ENCODE measurements at regions not wholly inside any gene's neighbourhood (a gene's known extent, or its start where the extent isn't known, plus 50 kb on each side); places are given as distances from the start of the nearest gene placed in this dataset.
"Not testable (repeated sequence)": the region's sequence is repeated elsewhere in the genome, so short reads cannot be mapped to it uniquely, and the experiment has no call there.

DNA sequence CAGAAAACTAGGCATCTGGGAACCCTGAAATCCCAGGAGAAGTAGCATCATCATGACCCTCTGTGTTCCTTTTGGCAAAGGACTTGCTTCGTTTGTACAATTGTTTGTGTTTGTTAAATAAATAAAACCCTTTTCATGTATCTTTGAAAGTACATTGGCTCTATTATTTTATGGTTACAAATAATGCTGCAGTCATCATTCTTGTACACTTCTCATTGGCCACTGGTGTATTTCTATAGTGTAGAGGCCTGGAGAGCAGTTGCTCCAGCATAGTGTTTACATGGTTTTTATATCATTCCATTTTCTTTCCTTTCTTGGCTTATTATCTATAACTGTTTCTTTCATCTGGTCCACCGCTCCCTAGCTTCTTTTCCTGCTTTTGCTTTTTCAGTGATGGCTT is 253.3 kb downstream of the FAM72C start:
- TF ChIP-seq EZH2 (IDR thresholded peaks at IDR 0.05; ENCODE audit: insufficient read depth, poor library complexity, severe bottlenecking) (no peak), EZH2phosphoT487 (IDR thresholded peaks at IDR 0.05; ENCODE audit: insufficient read depth, low read depth) (no peak)

DNA sequence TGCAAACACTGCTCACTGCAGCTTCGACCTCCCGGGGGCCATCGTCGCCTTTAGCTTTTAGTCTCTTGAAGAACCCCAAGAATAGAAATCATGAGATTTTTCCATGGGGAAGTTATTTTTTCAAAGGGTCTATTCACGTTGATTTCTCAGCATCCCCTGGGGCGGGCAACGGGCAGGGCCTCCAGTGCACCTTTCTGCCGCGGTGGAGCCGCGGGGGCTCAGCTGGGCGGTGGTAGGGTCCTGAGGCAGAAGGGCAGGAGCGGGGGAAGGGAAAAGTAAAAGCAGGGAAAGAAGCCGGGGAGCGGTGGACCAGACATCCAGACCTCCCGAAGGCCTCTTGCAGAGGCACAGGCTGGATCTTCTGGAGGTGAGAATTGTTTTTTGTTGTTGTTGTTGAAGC is 253.8 kb downstream of the FAM72C start:
- H3K4me2 ChIP-seq (ENCODE audit: unreplicated experiment): no peak overlapping the region
- no peak for DNase-seq
- H4K20me1 ChIP-seq (ENCODE audit: insufficient read depth): no peaks in the 10 kb centered on the region
- 7 to 27% methylated on average over 7 to 16 of the region's 16 CpGs for WGBS, 2 experiments (ENCODE audit: low coverage in 1 of 2, low lambda C conversion rate in 2 of 2, missing lambda C conversion rate in 2 of 2)
- in situ Hi-C loops (cut with MboI): no loop called here
- H3K79me2 ChIP-seq (ENCODE audit: insufficient read depth): no peaks in the 10 kb centered on the region
- H3K36me3 ChIP-seq (ENCODE audit: low read depth): no peaks in the 10 kb centered on the region
- H3K4me3 ChIP-seq: no peak overlapping the region
- H2AFZ ChIP-seq: no peak overlapping the region
- TF ChIP-seq EZH2phosphoT487 (IDR thresholded peaks at IDR 0.05; ENCODE audit: insufficient read depth, low read depth) (no peak), EZH2 (IDR thresholded peaks at IDR 0.05; ENCODE audit: insufficient read depth, poor library complexity, severe bottlenecking) (no peak)
- H3K27me3 ChIP-seq (replicated peaks; ENCODE audit: insufficient read depth): no peaks in the 10 kb centered on the region
- no peaks in the 10 kb centered on the region for H3K9me3 ChIP-seq (ENCODE audit: low read depth)
- no peaks in the 10 kb centered on the region for H3K4me1 ChIP-seq (ENCODE audit: insufficient read depth)
- H3K9me2 ChIP-seq (ENCODE audit: insufficient read depth): no peaks in the 10 kb centered on the region
- no peaks in the 10 kb centered on the region for H3F3A ChIP-seq (ENCODE audit: insufficient read depth)
- H3K9ac ChIP-seq: no peak overlapping the region
- H3K27ac ChIP-seq: no peak overlapping the region

More for the DNA sequence above, 253.3 kb downstream of the FAM72C start:
- no peaks in the 10 kb centered on the region for H3K27me3 ChIP-seq (replicated peaks; ENCODE audit: insufficient read depth)
- no peaks in the 10 kb centered on the region for H4K20me1 ChIP-seq (ENCODE audit: insufficient read depth)
- H3K27ac ChIP-seq: no peak overlapping the region
- no peaks in the 10 kb centered on the region for H3K36me3 ChIP-seq (ENCODE audit: low read depth)
- H3K9me3 ChIP-seq (ENCODE audit: low read depth): no peaks in the 10 kb centered on the region
- no peak overlapping the region for H3K4me3 ChIP-seq
- no peaks in the 10 kb centered on the region for H3K9me2 ChIP-seq (ENCODE audit: insufficient read depth)
- no peaks in the 10 kb centered on the region for H3K4me1 ChIP-seq (ENCODE audit: insufficient read depth)
- no peaks in the 10 kb centered on the region for H3F3A ChIP-seq (ENCODE audit: insufficient read depth)
- no peak overlapping the region for H3K9ac ChIP-seq
- no peak overlapping the region for H3K4me2 ChIP-seq (ENCODE audit: unreplicated experiment)
- H2AFZ ChIP-seq: no peak overlapping the region
- 42 to 57% methylated on average over 2 of the region's 2 CpGs for WGBS, 2 experiments (ENCODE audit: low coverage in 1 of 2, low lambda C conversion rate in 2 of 2, missing lambda C conversion rate in 2 of 2)
- no peaks in the 10 kb centered on the region for H3K79me2 ChIP-seq (ENCODE audit: insufficient read depth)
- DNase-seq: no peak
- in situ Hi-C loops (cut with MboI): no loop called here

DNA sequence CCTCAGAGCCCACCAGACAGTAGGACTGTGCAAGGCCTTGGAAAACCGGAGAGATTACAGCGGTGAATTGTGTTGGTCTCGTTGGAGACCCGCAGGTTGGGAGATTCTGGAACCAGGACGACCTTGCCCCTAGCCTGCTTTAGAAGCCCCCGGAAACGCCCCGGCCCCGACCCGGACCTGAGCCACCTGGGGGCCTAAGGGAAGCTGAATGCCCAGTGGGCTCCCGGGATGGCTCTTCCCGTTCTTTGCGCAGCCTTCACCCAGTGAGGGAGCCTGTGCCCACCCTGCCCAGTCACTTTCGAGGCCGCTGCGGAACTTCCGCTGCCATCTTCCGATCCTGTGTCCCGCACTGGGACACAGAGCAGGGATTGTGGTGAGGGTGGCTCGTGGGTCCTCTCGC is 254.4 kb downstream of the FAM72C start:
- in situ Hi-C loops (cut with MboI): no loop called here
- no peaks in the 10 kb centered on the region for H4K20me1 ChIP-seq (ENCODE audit: insufficient read depth)
- no peak overlapping the region for H3K27ac ChIP-seq
- TF ChIP-seq EZH2phosphoT487 (IDR thresholded peaks at IDR 0.05; ENCODE audit: insufficient read depth, low read depth): no peak
- TF ChIP-seq EZH2 (IDR thresholded peaks at IDR 0.05; ENCODE audit: insufficient read depth, poor library complexity, severe bottlenecking): no peak
- no peaks in the 10 kb centered on the region for H3K79me2 ChIP-seq (ENCODE audit: insufficient read depth)
- no peak for DNase-seq
- H3K4me3 ChIP-seq: no peak overlapping the region
- H3K36me3 ChIP-seq (ENCODE audit: low read depth): no peaks in the 10 kb centered on the region
- no peaks in the 10 kb centered on the region for H3K4me1 ChIP-seq (ENCODE audit: insufficient read depth)
- no peak overlapping the region for H2AFZ ChIP-seq
- no peaks in the 10 kb centered on the region for H3K27me3 ChIP-seq (replicated peaks; ENCODE audit: insufficient read depth)
- WGBS, 2 experiments (ENCODE audit: low coverage in 1 of 2, low lambda C conversion rate in 2 of 2, missing lambda C conversion rate in 2 of 2): 22 to 23% methylated on average over 11 to 17 of the region's 21 CpGs
- H3F3A ChIP-seq (ENCODE audit: insufficient read depth): no peaks in the 10 kb centered on the region
- H3K9me3 ChIP-seq (ENCODE audit: low read depth): no peaks in the 10 kb centered on the region
- no peaks in the 10 kb centered on the region for H3K9me2 ChIP-seq (ENCODE audit: insufficient read depth)
- no peak overlapping the region for H3K9ac ChIP-seq
- H3K4me2 ChIP-seq (ENCODE audit: unreplicated experiment): no peak overlapping the region

DNA sequence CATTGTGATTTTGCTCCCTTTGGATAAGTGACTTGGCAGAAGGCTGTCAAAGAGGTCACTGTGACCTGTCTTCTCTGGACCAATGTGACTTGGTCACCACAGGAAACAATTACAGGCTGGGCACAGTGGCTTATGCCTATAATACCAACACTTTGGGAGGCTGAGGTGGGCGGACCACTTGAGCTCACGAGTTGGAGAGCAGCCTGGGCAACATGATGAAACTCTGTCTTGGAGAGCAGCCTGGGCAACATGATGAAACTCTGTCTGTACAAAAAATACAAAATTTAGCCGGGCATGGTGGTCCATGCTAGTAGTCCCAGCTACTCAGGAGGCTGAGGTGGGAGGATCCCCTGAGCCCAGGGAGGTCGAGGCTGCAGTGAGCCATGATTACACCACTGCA is 256.9 kb downstream of the FAM72C start:
- H3K27me3 ChIP-seq (replicated peaks; ENCODE audit: insufficient read depth); H3K9me2 ChIP-seq (ENCODE audit: insufficient read depth); H3K79me2 ChIP-seq (ENCODE audit: insufficient read depth); H3K4me2 ChIP-seq (ENCODE audit: unreplicated experiment); H3K4me3 ChIP-seq; DNase-seq; H3K36me3 ChIP-seq (ENCODE audit: low read depth); H3K9ac ChIP-seq; H4K20me1 ChIP-seq (ENCODE audit: insufficient read depth); H2AFZ ChIP-seq; H3K4me1 ChIP-seq (ENCODE audit: insufficient read depth); H3K27ac ChIP-seq; H3F3A ChIP-seq (ENCODE audit: insufficient read depth); H3K9me3 ChIP-seq (ENCODE audit: low read depth); in situ Hi-C loops (cut with MboI): not testable (repeated sequence)
- 42 to 72% methylated on average over 3 to 4 of the region's 4 CpGs for WGBS, 2 experiments (ENCODE audit: low coverage in 1 of 2, low lambda C conversion rate in 2 of 2, missing lambda C conversion rate in 2 of 2)

DNA sequence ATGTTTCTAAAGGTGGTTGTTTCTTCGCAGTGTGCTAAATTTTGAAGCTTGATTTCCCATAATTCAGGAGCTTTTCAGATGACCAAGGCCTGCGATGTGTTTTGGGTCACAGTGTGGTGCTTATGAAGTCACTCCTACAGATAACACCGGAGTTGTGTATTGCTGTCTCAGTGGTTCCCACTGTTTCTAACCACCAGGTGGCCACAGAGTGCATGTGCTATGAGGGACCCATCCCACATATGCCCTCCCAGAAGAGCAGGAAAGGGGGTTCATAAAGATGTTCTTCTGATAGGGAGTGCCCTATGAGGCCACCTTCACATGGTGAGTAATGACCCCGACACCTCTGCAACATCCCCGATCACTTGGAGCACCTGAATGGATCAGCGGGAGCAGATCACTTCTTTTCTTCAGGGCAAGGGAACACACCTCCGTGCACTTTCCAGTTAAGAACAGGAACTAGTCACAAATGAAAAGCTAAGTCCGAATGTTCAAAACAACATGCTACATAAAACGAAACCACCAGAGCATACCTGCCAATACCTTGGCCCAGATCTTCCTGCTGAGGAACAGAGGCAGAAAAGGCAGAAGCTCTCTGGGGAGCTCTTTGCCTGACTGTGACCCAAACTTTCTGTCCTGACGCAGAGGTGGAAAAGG is 262.1 kb downstream of the FAM72C start:
- H2AFZ ChIP-seq; H3K27ac ChIP-seq; H3K27me3 ChIP-seq (replicated peaks; ENCODE audit: insufficient read depth); H3K79me2 ChIP-seq (ENCODE audit: insufficient read depth); H3K4me3 ChIP-seq; H3K36me3 ChIP-seq (ENCODE audit: low read depth); H3K9me2 ChIP-seq (ENCODE audit: insufficient read depth); H3K9me3 ChIP-seq (ENCODE audit: low read depth); H3K4me2 ChIP-seq (ENCODE audit: unreplicated experiment); H3F3A ChIP-seq (ENCODE audit: insufficient read depth); H4K20me1 ChIP-seq (ENCODE audit: insufficient read depth); H3K9ac ChIP-seq; in situ Hi-C loops (cut with MboI); H3K4me1 ChIP-seq (ENCODE audit: insufficient read depth): not testable (repeated sequence)
- WGBS, 2 experiments (ENCODE audit: low coverage in 1 of 2, low lambda C conversion rate in 2 of 2, missing lambda C conversion rate in 2 of 2): 12 to 25% methylated on average over 8 to 10 of the region's 10 CpGs
- DNase-seq: peak; percentile 6

DNA sequence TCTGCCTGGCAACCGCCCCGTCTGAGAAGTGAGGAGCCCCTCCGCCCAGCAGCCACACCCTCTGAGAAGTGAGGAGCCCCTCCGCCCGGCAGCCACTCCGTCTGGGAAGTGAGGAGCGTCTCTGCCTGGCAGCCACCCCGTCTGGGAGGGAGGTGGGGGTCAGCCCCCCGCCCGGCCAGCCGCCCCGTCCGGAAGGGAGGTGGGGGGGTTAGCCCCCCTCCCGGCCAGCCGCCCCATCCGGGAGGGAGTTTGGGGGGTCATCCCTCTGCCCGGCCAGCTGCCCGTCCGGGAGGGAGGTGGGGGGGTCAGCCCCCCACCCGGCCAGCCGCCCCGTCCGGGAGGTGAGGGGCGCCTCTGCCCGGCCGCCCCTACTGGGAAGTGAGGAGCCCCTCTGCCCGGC is 269.0 kb downstream of the FAM72C start:
- H3K9me2 ChIP-seq (ENCODE audit: insufficient read depth); H2AFZ ChIP-seq; H4K20me1 ChIP-seq (ENCODE audit: insufficient read depth); H3K9me3 ChIP-seq (ENCODE audit: low read depth); H3K36me3 ChIP-seq (ENCODE audit: low read depth); H3K4me3 ChIP-seq; H3K4me2 ChIP-seq (ENCODE audit: unreplicated experiment); H3K27ac ChIP-seq; DNase-seq; in situ Hi-C loops (cut with MboI); H3K79me2 ChIP-seq (ENCODE audit: insufficient read depth); H3K4me1 ChIP-seq (ENCODE audit: insufficient read depth); H3K27me3 ChIP-seq (replicated peaks; ENCODE audit: insufficient read depth); H3F3A ChIP-seq (ENCODE audit: insufficient read depth); H3K9ac ChIP-seq: not testable (repeated sequence)
- no CpG with 5 or more reads among the region's 27 CpGs for WGBS, 2 experiments (ENCODE audit: low coverage in 1 of 2, low lambda C conversion rate in 2 of 2, missing lambda C conversion rate in 2 of 2)

Data from GM23248 (cell line).